ENCODE measurements at regions not wholly inside any gene's neighbourhood (a gene's known extent, or its start where the extent isn't known, plus 50 kb on each side); places are given as distances from the start of the nearest gene placed in this dataset.

DNA sequence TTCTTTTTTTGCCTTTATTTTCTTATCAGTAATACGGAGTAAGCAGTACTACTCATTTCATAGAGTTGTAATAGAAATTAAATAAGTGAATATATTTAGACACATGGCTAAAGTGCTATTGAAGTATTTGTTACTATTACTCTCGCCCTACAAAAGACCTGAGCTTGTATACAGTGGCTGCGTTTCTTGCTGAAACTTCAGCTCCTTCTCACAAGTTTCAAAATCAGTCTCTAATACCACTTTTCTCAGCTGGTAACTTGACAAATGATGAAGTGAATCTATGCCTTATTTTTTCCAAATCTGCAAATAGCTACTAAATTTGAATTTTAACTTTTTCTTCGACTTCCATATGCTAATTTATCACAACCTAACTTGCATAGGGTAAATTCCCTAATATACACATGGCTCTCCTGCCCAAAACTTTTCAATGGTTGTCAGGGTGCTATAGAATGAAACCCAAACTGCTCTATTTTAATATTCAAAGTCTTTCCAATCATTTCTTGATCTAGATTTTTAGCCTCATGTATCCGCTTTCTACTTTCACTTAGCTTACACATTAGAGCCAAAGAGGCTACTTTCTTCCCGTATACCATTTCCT is 347.8 kb upstream of the GULP1 start:
- no peak for DNase-seq

DNA sequence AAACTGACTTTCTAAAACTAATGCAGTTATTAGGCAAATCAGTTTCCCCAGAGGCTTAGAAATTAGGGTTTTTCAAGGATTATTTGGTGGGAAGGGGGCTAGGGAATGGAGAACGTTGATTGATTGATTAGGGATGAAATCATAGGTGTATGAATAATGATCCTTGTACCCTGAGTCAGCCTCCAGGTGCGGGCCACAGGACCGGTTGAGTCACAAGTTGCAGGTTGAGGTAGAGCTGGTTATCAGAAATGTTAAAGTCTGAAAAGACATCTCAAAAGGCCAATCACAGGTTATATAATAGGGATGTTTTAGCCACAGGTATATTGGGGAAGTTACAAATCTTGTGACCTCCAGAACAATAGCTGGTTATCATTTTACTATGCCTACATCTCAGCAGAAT is 341.8 kb upstream of the GULP1 start:
- DNase-seq, result no peak

DNA sequence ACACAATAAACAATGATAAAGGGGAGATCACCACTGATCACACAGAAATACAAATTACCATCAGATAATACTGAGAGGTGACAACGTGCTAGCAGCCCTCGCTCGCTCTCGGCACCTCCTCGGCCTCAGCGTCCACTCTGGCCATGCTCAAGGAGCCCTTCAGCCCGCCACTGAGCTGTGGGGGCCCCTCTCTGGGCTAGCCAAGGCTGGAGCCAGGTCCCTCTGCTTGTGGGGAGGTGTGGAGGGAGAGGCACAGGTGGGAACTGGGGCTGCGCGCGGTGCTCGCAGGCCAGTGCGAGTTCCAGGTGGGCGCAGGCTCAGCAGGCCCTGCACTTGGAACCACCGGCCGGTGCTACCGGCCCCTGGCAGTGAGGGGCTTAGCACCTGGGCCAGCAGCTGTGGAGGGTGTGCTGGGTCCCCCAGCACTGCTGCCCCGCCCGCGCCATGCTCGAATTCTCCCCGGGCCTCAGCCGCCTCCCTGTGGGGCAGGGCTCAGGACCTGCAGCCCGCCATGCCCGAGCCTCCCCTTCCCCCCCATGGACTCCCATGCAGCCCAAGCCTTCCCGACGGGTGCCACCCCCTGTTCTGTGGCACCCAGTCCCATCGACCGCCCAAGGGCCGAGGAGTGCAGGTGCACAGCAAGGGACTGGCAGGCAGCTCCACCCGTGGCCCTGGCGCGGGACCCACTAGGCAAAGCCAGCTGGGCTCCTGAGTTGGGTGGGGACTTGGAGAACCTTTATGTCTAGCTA is 340.0 kb upstream of the GULP1 start:
- DNase-seq, result no peak

DNA sequence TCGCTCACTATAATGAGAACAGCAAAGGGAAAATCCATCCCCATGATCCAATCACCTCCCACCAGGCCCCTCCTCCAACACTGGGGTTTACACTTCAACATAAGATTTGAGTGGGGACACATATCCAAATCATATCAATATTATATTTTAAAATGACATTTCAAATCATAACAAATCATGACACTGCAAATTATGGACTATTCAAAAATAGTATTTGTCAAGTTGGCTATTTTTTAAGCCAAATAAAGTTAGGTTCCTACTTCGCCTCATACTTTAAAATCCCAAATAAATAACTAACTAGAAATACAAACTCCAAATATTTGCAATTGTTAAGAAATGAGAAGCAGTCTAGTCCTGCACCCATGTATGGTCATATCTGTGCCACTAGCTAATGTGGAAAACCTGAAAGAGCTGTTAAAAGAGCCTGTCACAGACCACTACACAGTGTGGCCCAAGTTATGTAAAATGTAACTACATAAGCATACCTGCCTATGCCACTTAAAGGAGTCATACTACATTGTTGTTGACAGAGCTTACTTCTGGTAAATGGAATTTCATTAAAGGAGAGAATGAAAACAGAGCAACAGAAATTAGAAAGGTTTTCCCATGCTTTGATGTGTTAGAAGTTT is 334.7 kb upstream of the GULP1 start:
- DNase-seq, result no peak

DNA sequence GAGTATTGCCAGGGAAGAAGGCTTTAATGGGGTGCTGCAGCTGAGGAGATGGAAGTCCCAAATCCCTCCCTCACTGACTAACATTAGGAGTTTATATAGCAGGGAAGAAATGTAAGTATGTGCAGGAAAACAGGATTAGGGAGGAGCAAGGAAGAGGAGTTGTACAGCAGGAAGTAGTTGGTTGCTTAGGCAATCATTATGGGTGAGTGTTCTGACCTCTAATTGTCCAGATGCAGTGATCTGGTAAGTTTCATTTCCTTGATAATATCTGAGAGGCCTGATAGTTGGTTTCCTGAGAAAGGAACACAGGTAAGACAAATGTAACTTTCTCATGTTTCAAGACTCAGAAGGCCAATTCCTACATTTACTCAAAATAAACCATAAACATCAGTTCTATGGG is 331.9 kb upstream of the GULP1 start:
- DNase-seq, result no peak

DNA sequence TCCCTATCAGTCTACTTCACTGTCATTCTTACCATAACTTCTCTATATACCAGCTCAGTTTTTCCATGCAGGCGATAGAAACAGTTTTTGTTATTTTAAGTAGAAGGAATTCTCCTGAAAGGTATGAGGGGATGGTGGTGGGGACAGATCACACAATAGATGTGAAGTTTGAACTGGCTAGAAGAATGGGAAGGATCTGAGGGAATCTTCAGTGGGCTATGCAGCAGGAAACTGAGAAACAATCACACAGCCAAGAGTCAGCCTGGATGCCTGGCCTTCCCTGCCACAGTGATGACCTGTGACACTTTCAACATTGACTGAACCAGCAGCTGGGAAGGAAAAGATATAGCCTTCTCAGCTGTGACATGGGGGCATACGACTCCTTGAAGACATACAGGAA is 329.1 kb upstream of the GULP1 start:
- no peak for DNase-seq

DNA sequence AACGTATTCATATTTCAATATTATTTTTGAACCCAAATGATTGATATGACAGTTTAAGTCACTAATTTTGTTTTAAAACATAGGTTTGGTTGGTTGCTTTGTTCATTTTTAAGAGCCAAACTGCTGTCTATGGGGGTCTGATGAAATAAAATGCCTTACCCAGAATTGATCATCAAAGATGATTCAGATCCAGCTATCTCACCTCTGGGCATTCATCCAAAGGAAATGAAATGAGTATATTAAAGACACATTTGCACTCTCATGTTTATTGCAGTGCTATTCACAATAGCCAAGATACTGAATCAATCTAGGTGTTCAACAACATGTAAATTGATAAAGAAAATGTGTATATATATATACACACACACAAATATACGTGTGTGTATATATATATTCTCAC is 326.9 kb upstream of the GULP1 start:
- DNase-seq, result no peak

DNA sequence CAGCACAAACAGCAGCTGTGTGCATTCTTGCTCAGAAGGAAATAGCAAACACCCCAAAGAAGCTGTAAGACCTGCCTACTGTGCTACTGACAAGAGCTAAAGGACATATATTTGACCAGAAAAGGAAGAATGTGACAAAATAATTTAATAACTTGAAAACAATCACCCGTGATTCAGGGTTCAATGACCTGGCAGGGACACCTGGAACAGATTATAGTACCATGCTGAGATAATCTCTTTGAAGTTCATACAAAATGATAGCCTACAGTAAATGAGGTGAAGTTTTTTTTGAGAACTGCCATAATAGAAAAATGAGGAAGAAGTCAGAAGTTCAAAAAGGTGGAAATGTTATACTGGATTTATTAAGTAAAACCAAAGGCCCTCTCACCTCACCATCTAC is 324.8 kb upstream of the GULP1 start:
- DNase-seq, result no peak

DNA sequence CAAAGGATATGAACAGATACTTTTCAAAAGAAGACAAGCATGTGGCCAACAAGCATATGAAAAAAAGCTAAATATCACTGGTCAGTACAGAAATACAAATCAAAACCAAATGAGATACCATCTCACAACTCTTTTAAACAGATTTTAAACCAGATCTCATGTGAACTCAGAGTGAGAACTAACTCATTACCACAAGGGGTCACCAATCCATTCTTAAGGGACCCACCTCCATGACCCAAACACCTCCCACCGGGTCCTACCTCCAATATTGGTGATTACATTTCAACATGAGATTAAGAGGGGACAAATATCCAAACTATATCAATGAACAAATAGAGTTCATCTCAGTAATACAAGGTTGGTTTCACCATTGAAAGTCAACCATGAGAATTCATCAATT is 319.8 kb upstream of the GULP1 start:
- no peak for DNase-seq

DNA sequence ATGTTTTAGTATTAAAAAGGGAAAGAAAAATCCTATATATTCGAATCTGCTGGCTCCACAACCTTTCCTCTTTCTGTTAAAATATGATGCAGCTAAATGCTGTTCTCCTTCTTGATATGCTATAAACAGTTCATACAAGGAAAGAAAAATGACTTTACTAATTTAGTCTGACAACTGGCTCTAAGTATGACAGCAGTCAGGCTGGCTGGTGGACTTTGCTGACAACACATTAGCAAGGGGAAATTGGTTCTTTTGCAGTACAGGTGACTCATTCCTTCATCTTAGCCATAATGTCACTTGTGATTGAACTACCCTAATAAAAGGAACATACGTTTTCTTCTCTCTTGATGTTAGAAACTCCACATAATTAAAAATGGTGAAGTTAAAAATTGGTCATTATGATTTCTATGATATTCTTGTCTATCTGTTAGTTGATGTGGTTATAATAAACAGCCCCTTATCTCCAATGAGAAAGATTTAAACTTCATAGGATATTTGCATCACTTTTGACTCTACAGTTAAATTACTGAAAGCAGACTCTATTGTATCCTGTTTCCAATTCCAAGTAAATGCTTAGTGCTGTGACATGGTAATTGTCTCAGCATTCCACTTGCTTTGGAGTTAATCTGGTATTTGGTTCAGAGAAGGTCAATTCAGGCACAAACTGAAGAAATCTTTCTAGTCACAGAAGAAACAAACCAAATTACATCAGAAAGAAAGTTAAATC is 315.3 kb upstream of the GULP1 start:
- DNase-seq, result no peak

DNA sequence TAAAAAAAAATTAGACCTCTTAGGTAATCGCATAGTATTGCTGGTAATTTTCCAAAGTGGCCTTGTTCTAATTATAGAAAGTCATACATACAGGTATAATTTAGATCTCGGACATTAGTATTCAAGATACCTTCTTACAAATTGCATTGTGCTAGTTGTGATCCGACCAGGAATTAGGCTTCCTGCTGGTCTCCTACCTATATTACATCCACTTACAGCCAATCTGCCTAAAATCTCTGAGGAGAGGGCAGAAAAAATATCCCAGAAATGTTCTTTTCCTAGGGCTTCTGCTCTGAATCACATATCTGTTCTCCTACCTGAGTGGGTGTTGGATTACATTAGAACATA is 314.7 kb upstream of the GULP1 start:
- DNase-seq, result no peak

DNA sequence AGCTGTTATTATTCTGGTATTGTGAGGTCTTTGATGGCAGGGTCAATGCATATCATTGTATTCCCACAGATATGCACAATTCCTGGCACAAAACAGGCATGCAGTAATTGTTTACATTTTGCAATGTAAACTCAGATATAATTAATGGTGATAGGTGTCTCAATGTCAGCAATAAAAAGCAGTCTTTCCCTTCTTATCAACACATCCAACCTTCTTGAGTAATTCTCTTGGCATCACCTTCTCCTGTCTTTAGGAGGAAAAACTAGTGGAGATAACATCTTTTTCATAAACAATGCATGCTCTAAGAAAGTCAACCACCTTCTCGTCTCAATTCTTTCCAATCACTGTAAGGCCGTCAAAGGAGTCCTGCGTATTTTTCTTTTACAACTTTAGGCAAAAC is 313.3 kb upstream of the GULP1 start:
- DNase-seq, result no peak

DNA sequence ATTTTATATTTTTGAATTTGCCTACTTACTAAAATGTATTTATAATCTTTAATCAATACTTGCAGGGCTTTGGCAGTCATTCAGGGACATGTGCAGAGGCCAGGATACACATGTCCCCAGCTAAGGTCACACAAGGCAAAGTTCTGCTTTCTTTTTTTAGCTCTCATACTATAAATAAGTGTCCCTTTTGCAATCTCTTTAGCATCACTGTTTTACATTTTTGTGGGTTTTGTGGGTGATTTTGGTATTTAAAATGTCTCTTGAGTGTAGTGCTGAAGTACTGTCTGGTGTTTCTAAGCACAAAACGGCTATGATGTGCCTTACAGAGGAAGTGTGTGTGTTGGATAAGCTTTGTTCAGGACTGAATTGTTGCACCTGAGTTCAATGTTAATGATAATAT is 309.0 kb upstream of the GULP1 start:
- no peak for DNase-seq

DNA sequence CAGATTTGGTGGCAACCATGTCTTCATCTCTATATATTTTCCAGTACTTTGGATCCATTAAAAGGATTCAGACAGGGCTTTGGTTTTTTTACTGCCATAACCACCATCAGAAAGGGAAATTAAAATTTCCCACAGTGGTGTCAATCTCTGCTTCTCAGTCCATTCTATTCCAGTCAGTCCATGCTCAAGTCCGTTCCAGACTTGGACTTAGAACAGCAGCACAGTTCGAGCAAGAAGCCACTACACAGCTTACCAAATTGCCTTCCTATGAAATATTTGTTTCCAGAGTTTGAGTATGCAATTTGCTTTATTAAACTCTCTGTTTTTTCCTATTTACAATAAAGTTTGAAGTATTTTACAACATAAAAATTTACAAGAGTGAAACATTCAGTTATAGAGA is 306.5 kb upstream of the GULP1 start:
- DNase-seq, result no peak

DNA sequence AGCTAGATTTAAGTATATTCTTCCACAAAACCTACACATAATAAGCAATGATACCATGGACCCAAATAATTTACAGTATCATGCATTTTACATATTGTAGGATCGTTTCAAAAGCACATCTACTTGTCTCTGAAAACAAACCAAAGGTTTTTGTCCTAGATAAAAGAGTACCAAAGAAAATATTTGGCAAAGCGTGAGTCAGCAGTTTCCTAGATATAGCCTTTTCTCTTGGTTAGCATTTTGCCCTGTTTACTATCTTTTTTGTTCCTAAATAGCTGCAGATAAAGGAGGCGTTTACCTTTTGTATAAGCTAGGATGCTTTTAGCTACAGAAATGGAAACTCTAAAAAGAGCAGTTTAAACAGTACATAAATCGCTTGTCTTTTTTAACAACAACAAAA is 305.8 kb upstream of the GULP1 start:
- no peak for DNase-seq

DNA sequence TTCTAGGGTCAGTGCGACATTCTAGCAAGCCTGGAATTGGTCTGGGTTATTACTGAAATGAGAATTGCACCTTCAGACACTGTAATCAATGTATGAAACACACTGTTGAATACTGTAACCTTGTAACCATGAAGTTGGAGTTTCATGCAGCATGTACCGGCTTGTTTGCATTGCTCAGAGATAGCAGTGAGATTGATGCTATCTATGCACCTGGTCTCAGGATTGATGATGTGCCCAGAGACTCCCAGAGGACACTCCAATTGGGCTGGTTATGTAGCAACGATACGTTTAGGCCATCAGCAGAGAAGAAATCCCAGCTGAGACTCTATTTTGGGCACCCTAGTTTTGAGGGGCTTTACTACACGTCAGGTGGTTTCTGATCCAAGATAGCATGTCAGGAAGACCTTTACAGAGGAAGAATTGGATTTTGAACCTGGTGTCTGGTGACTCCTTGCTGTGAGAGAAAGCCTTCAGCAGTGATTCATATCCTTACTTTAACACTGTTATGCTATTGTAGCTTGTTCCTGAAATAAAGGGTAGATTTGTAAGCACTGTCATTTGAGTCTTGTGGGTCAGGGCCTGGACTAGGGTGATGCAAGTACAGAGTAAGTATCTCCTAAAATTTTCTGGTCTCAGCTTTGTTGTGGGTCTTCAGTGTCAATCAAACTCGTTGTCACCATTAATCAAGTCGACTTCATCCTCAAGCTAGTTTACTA is 305.1 kb upstream of the GULP1 start:
- DNase-seq, result no peak

DNA sequence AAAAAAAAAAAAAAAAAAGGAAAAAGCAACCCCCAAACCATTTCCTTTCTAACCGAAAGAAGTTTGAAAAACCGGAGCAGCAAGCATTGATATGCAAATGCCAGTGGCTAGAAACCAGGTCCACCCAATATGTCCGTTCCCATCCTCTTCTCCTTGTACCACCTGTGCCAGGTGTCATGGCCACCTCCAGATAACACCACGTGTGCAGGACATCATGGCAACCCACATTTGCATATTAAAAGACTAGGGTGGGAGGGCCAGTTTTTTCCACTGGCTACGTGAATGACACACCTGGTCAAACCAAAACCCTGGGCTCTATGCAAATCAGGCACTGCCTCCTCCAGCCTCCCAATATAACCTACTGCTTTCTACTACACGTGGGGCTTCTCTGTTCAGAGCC is 303.3 kb upstream of the GULP1 start:
- DNase-seq, result no peak

DNA sequence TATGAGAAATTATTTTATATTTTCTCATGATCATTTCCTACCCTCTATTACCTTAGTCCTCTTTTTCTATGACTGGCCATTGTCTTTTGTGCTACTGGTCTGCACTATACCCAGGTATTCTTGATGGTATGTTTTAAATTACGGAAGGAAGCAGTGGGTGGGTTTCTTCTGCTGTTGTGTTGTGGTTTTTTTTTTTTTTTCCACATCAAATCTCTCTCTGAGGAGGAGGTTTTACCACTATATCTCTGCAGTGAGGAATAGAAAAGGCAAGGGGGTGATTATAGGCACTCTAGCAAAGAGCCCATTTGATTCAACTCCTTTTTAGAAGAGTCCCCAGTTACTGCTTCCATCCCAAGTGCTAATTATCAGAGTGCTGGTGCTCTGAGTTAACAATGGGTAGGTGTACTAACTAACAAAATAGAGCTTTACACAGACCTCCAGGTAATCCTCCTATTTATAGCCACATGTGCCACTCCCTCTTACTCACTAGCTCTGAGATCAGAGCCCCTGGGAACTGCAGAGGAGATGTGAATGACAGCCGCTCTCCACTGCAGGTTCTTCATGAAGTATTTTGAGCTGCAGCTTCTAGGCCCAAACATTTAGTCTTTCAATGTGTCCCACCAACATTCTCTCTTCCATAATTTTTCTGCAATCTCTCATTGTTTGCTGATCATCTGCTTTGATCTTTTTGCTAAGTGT is 301.6 kb upstream of the GULP1 start:
- no peak for DNase-seq

DNA sequence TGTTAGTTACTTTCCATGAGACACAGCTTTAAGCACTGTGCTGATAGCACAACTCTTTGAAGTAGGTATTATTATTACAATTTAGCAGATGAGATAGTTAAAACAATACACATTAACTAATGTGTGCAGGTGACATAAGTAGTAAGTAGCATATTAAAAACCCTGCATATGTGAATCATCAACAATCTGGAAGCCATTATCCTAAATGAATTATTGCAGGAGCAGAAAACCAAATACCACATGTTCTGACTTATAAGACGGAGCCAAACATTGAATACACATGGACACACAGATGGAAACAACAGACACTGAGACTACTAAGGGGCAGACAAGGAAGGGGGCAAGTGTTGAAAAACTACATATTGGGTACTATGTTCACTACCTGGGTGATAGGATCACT is 300.3 kb upstream of the GULP1 start:
- DNase-seq, result no peak

DNA sequence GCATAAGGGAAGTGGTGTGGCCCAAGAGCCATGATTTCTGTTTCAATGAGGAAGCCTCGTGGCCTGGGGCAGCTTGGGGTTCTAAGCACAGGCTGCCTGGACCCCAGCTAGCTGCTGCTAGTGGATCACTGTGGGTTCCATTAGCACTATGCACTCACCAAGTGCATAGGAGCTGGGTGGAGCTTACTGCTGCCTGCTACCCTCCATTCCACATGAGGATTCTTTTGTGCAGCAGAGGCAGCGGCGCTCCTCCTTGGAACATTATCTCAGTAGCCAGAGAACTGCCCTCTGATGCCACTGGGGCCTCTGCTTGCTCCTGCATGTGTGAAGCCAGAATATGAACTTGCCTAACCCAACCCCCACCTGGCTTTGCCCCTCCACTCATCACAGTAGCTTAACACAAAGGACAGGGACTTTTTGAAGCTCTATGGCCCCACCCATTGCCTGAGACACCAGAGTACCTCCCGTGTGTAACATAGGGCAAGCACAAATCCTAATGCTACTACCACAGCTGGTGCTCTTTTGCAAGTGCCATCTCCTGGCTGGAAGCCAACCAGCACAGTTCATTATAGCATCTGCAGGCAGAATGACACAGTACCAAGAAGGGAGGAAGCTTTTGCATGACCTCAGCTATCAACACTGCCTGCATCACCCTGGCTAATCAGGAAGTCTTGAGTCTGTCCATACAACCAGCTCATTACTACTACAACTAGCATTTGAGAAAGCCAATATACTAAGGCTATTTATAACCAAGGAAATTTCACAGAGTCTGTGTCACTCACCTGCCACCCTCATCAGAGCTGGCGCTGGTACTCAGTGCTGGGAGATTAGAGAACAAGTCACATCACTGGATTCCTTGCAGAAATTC is 297.0 kb upstream of the GULP1 start:
- no peak for DNase-seq

DNA sequence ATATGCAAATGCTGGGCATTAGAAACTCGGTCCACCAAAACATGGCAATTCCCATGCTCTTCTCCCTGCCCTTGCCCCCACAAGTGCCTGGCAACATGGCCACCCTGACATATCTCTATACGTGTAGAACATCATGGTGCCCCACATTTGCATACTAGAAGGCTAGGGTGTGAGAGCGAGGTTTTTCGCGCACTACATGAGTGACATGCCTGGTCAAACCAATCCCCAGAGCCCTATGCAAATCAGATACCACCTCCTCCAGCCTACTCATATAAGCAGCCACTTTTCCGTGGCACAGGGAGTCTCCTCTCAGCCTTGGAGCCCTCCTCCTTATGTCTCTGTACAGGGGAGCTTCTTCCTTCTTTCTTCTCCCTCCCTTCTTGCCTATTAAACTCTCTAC is 296.1 kb upstream of the GULP1 start:
- no peak for DNase-seq

DNA sequence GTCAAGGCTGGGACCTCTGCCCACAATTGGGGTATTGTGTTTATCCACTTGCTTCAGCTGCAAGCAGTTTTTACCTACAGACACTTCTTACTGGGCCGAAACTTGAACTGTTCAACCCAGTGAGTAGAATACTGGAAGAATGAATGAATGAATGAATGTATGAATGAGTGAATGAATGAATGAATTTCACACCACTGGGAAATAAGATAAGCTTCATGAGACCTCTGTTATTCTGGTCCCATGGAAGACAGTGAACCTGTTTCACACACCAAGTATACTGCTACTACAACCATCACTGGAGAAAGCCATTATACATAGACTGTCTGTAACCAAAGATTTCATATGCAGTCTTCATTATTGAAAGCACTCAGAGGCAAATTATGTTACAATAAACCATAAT is 295.0 kb upstream of the GULP1 start:
- DNase-seq, result no peak

Measured in T1000 (cell line).